ENCODE measurements at regions not wholly inside any gene's neighbourhood (a gene's known extent, or its start where the extent isn't known, plus 50 kb on each side); places are given as distances from the start of the nearest gene placed in this dataset.

DNA sequence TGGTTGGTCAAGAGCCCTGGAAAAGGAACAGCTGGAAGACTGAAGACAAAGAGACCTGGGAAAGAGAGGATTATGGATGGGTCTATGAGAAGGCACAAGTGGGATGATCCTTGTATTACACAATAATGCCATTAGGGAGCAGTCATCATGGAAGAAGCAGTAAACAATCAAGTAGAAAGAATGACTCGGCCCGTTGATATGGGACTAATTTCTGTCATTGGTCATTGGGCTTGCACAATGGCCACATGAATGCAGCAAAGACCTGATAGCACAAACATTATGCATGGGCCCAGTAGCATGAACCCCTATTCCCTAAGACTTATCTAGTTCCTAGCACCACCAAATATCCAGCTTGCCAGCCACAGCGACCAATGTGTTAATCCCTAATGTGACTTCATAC is 390.3 kb upstream of the ZNF507 start:
- TF ChIP-seq CTCF (IDR thresholded peaks at IDR 0.05; ENCODE audit: insufficient read depth, low read length) (no peak), GABPA (IDR thresholded peaks at IDR 0.05; ENCODE audit: low read depth) (no peak), SPI1 (IDR thresholded peaks at IDR 0.05; ENCODE audit: borderline replicate concordance, low read depth) (no peak), POLR2AphosphoS5 (IDR thresholded peaks at IDR 0.05; ENCODE audit: low read depth) (no peak)

Measured in HL-60 (cell line).